Activated CD8-positive, alpha-beta memory T cell treated with anti-CD3 and anti-CD28 coated beads, Interleukin-2, amount 50 U/mL, for 24 hours (primary cell): ENCODE measurements at regions not wholly inside any gene's neighbourhood (a gene's known extent, or its start where the extent isn't known, plus 50 kb on each side); places are given as distances from the start of the nearest gene placed in this dataset.
"Not testable (repeated sequence)": the region's sequence is repeated elsewhere in the genome, so short reads cannot be mapped to it uniquely, and the experiment has no call there.

Experiments used
- DNase-seq: peaks from one replicate; pipeline ENCODE4 v3.0.0-alpha.2; 2020; ENCODE audit errors: extremely low read depth

GRCh38 chr2:238747557-238747956 is 100.3 kb upstream of the TWIST2 start:
- DNase-seq = no peak

GRCh38 chr2:238750212-238750904 is 97.5 kb upstream of the TWIST2 start:
- no peak for DNase-seq

GRCh38 chr2:238754259-238754658 is 93.6 kb upstream of the TWIST2 start:
- DNase-seq = no peak

- DNase-seq = no peak
Measured at GRCh38 chr2:238761868-238762267, 86.0 kb upstream of the TWIST2 start.

GRCh38 chr2:238763471-238763995 is 84.4 kb upstream of the TWIST2 start:
- no peak for DNase-seq

GRCh38 chr2:238765590-238765989 is 82.3 kb upstream of the TWIST2 start:
- DNase-seq = no peak

GRCh38 chr2:238771218-238771617 is 76.7 kb upstream of the TWIST2 start:
- no peak for DNase-seq

- no peak for DNase-seq
Measured at GRCh38 chr2:238771639-238772038, 76.2 kb upstream of the TWIST2 start.

GRCh38 chr2:238772635-238773297 is 75.1 kb upstream of the TWIST2 start:
- DNase-seq = no peak

GRCh38 chr2:238773472-238773871 is 74.4 kb upstream of the TWIST2 start:
- no peak for DNase-seq

GRCh38 chr2:238774071-238774470 is 73.8 kb upstream of the TWIST2 start:
- DNase-seq = no peak

GRCh38 chr2:238774980-238775509 is 72.8 kb upstream of the TWIST2 start:
- DNase-seq = no peak

- DNase-seq = no peak
Measured at GRCh38 chr2:238775591-238775990, 72.3 kb upstream of the TWIST2 start.

GRCh38 chr2:238776003-238776760 is 71.7 kb upstream of the TWIST2 start:
- no peak for DNase-seq

- not testable (repeated sequence) for DNase-seq
Measured at GRCh38 chr2:238776761-238777046, 71.2 kb upstream of the TWIST2 start.

- no peak for DNase-seq
Measured at GRCh38 chr2:238777369-238778067, 70.4 kb upstream of the TWIST2 start.

GRCh38 chr2:238784671-238785527 is 63.0 kb upstream of the TWIST2 start:
- DNase-seq = peak; percentile 3

GRCh38 chr2:238785528-238785860 is 62.4 kb upstream of the TWIST2 start:
- no peak for DNase-seq

GRCh38 chr2:238786379-238786778 is 61.5 kb upstream of the TWIST2 start:
- DNase-seq = no peak

GRCh38 chr2:238786792-238787490 is 60.9 kb upstream of the TWIST2 start:
- no peak for DNase-seq
